HG03378 (cell line): ENCODE measurements at regions not wholly inside any gene's neighbourhood (a gene's known extent, or its start where the extent isn't known, plus 50 kb on each side); places are given as distances from the start of the nearest gene placed in this dataset.

Experiments
- ATAC-seq: cut with Tn5 transposase; IDR thresholded peaks from one replicate; pipeline ENCODE4 v1.9.1; 2021; ENCODE audit warnings: mild to moderate bottlenecking, moderate library complexity; ENCODE audit not compliant: unreplicated experiment

GRCh38 chr20:56797023-56797422, 167.9 kb downstream of the TFAP2C start:
- no peak for ATAC-seq

- ATAC-seq, result no peak
These were observed 169.5 kb downstream of the TFAP2C start for GRCh38 chr20:56798634-56799033.

- no peak for ATAC-seq
These were observed 170.1 kb downstream of the TFAP2C start for GRCh38 chr20:56799187-56799586.

- ATAC-seq, result no peak
These were observed 171.0 kb downstream of the TFAP2C start for GRCh38 chr20:56800088-56800487.

GRCh38 chr20:56801971-56802755, 173.1 kb downstream of the TFAP2C start:
- ATAC-seq, result no peak

- ATAC-seq, result no peak
These were observed 173.7 kb downstream of the TFAP2C start for GRCh38 chr20:56802805-56803204.

- no peak for ATAC-seq
These were observed 176.2 kb downstream of the TFAP2C start for GRCh38 chr20:56805313-56805712.

GRCh38 chr20:56805966-56806365, 176.9 kb downstream of the TFAP2C start:
- ATAC-seq, result no peak

GRCh38 chr20:56806952-56807517, 177.9 kb downstream of the TFAP2C start:
- no peak for ATAC-seq

- ATAC-seq, result no peak
These were observed 179.1 kb downstream of the TFAP2C start for GRCh38 chr20:56808117-56808725.

GRCh38 chr20:56808732-56809131, 179.6 kb downstream of the TFAP2C start:
- no peak for ATAC-seq

GRCh38 chr20:56809668-56810067, 180.6 kb downstream of the TFAP2C start:
- ATAC-seq, result no peak

- no peak for ATAC-seq
These were observed 181.0 kb downstream of the TFAP2C start for GRCh38 chr20:56810141-56810540.

- no peak for ATAC-seq
These were observed 186.7 kb downstream of the TFAP2C start for GRCh38 chr20:56815796-56816195.

GRCh38 chr20:56816349-56816748, 187.2 kb downstream of the TFAP2C start:
- ATAC-seq, result no peak

GRCh38 chr20:56817780-56818675, 188.9 kb downstream of the TFAP2C start:
- ATAC-seq, result no peak

- ATAC-seq, result no peak
These were observed 191.9 kb downstream of the TFAP2C start for GRCh38 chr20:56820984-56821383.

- ATAC-seq, result no peak
These were observed 197.2 kb downstream of the TFAP2C start for GRCh38 chr20:56826306-56826704.

- ATAC-seq, result no peak
These were observed 197.9 kb downstream of the TFAP2C start for GRCh38 chr20:56826705-56827665.

- no peak for ATAC-seq
These were observed 198.7 kb downstream of the TFAP2C start for GRCh38 chr20:56827763-56828162.
